ENCODE measurements at regions not wholly inside any gene's neighbourhood (a gene's known extent, or its start where the extent isn't known, plus 50 kb on each side); places are given as distances from the start of the nearest gene placed in this dataset.

DNA sequence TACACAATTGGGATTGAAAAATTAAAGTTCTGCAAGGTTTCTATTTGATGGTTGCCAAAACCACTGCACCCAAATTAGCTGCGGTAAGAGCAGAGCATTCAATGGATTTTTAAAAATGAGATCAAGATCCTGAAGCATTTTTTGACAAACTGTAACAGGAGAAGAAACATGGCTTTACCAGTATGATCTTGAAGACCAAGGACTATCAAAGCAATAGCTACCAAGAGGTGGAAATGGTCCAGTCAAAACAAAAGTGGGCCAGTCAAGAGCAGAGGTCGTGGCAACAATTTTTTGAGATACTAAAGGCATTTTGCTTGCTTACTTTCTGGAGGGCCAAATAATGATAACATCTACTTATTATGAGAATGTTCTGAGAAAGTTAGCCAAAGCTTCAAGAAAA lies 186.8 kb downstream of the RDH14 start:
- DNase-seq = no peak

DNA sequence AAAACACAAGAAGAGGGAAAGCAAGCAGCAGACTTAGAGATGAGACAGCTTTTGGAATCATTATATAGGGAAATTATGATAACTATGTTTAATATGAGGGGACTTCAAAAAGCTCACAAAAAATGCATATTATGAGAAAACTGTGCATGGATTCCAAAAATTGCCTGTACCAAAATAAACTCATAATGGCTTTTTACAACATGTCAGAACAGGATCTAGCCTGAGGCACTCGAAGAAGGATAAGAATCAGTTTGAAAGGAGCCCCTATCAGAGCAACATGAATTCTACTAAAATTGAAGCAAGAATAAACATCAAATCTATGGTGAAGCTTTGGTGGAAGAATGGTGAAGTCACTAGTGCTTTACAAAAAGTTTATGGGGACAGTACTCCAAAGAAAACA lies 187.4 kb downstream of the RDH14 start:
- DNase-seq = no peak

DNA sequence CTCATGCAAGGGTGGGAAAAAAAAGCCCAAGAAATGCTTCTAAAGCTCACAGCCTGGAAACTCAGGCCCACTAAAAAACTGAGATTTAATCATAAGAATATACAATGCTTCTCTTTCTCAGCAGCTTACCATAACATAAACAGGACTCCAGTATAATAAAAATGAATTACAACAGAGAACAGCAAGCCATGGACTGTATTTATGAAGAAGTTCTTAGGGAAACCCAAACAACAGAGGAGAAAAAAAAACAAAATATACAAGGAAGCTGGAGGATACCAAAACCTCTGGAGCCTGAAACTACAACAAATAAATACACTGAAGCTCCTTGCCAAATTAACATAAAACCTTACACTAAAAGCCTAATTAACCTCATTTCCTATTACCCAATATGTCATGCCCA lies 187.8 kb downstream of the RDH14 start:
- no peak for DNase-seq

DNA sequence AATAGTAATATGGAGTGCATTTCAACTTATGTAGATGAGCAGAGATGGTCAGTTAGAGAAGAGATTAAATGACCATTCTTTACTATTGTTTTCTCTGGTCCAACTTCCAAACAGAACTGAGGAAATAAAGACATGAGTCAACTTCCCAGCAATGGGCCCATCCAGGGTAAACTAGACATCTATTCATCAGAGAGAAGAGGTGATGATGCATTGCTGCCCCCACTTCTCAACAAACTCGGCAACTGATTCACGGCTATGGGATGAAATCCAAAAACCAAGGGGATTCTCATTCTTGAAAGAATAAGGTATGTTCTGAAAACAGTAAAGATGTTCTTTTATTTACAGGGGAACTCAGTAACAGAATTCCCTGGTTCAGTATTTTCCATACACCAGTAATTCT lies 190.7 kb downstream of the RDH14 start:
- no peak for DNase-seq

DNA sequence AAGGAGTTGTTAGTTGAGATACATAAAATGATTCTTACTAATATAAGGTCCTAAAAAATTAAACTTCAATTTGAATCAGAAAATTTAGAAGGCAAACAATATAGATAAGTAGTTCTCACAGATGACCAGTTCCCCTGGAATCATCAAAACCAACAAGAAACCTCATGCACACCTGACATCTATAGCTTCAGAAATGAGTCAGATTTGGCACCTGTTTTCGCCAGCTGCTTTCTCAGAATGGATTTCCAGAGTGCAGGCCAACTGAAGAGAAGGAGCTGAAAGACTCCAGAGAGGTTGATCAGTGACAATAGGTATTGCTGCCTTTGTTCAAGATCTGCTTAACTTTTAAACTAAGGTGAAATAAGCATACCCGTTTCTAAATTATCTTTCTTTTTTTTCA lies 192.4 kb downstream of the RDH14 start:
- DNase-seq = no peak

DNA sequence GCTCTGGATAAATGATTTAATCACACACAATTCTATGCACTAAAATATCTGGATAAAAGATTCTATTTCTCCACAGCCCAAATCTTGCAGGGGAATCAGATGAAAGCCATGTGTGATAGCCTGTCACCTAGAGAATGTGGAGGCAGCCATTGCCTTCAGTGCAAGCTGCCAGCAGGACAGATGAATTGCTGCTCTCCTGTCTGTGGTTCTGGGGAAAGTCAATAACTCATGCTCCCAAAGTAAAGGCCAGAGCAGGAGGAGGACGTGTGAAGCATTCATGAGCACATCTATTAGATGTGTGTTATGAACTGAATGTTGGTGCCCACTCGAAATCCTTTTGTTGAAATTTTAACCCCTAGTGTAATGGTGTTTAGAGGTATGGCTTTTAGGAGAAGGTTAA lies 195.1 kb downstream of the RDH14 start:
- DNase-seq = no peak

DNA sequence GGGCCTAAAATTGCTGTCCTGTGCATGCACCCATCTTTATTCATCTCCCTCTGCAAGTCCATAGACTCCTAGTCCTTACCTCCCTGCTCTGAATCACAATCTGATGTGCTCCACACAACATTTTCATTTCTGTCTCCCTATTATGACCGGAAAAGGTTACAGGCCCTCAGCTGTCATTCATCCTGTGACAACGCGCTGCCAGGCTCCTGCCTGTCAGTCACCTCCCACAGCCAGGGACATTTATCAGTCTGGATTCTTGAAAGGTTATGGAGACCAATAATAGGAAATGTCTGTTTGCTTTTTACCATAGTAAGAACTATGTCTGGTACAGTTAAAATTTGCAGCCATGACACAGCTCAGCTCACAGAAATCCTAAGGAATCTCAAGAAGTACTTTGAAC lies 197.1 kb downstream of the RDH14 start:
- no peak for DNase-seq

DNA sequence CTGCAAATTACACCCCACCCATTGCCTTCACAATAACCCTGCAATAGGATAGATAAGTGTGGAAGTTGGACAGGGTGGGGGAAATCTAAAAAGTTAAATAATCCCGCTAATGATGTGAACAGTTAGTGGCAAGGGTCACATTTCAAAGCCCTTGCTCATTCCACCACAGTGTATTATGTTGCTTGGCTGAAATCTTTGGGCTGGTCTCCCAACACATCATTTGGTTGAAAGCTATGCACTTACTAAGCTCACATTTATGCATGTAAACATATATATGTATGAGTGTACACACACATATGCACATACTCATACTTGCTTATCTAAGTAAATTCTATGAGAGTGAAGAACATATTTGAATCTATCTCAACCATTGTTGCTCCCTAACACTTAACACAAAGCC lies 197.8 kb downstream of the RDH14 start:
- no peak for DNase-seq

DNA sequence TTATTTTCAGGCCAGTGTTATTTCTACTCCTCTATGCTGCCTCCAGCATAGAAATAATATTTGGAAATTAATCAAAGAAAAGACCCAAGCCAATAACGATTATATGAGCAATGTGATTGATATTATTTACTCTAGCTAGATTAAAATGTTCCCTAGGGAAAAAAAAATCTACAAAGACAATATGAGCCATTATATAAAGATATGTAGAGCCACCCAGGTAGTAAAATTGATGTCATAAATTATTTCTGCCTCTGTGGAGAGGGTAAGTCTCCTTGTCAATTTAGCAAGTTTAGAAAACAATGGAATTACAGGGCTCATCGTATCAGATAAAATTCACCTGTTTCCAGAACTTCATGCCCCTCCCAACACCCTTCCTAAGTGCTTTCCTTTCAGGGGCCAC lies 202.9 kb downstream of the RDH14 start:
- no peak for DNase-seq

DNA sequence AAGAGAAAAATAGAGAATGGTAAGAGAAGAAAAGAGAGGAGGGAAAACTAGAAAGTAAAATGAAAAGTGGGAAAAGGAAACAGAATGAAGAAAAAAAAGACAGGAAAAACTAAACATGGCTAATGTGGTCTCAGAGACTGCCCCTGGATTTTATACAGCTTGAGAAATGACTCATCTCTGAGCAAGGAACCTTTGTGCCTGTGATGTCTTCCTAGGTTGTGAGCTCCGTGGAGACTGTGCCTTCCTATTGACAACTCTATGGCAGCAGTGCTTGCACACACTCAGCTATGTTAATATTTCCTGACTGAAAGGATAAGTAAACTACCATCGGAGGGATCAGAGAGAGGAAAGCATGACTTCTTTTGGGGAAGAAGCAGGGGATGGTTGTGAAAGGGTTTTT lies 203.8 kb downstream of the RDH14 start:
- DNase-seq = no peak

DNA sequence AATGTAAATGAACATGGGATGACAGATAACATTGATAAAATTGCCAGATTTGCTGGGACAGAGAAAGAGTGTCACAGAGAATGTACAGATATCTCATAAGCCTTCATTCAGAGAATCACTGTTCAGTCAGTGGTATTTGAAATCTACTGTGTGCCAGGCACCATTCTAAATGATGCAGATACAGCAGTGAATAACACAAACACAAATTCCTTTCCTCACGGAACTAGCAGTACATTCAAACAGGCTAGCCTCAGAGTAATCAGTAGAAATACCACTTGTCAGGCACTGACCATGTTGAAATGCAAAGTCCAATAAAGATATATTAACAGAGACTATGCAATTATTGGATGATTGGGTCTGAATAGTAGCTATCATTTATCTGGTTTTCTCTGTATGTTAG lies 211.0 kb downstream of the RDH14 start:
- no peak for DNase-seq

DNA sequence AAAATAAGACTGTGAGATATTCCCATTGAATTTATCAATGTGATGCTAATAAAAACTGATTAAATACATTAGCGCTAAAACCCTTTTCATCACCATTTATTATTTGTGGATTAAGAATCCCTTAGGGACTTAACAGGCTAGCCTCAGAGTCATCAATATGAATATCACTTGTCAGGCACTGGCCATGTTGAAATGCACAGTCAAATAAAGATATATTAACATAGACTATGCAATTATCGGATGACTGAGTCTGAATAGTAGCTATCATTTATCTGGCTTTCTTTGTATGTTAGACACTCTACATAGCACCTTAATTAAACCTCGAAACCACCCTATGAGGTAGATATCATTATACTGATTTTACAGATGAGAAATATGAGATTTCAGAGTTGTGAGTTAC lies 213.6 kb downstream of the RDH14 start:
- DNase-seq = no peak

DNA sequence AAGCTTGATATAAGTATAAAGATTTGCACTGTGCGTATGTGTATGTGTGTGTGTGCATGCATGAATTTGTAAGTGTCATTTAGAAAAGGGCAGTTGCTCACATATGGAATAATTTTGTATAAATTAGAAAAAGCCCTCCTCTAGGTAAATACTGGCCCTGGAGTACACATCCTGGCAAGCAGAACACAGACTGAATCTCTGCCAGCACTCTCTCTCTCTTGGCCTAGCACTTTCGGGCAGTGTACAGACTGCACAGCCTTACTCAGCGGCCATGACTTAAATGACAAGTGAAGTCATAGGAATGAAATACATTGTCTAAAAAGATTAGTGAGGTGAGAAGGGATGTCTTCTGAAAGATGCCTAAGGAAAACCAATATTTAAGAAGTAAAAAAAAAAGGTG lies 214.1 kb downstream of the RDH14 start:
- no peak for DNase-seq

DNA sequence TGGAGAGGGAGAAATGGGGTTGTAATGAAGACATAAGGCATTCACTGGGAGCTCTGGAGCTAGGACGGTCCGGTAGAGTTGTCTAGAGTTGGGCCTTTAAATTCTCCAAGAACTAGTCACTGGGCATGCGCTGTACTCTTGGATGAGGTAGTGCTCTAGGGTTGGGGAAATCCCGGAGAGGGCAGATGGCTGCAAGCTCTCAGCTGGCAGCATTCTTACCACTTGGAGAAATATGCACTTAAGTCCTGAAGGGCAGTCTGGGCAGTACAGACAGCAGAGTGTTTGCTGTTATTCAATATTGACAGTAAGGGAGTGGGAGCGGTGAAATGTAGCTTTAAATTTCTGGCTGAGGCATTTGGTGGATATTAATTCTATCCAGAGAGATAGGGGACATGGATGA lies 214.6 kb downstream of the RDH14 start:
- no peak for DNase-seq

DNA sequence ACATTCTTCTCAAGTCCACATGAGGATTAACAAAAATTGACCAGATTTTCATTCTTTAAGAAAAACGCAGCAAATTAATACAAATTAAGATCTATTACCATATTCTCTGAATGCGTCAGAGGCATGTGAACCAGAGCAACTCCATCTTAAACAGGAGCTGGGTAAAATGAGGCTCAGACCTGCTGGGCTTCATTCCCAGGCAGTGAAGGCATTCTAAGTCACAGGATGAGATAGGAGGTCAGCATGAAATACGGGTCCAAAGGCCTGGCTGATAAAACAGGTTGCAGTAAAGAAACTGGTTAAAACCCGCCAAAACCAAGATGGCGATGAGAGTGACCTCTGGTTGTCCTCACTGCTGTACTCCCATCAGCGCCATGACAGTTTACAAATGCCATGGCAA lies 217.6 kb downstream of the RDH14 start:
- no peak for DNase-seq

DNA sequence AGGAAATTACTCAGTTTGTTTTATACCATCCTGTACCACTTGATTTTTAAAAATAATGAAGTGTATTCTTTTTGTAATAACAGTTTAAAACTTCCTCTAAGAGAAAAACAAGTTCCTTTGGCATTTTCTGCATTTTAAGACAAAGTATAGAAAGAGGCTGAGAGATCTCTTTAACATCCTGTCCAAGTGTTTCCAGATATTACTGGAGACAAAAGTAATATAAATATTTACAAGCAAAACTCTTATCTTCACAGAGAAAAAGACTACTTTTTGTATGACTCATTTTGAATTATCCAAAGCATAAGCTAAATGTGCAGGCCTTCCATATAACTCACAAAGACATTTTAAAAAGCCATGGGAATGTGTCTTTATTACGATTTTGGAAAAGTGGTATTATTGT lies 221.1 kb downstream of the RDH14 start:
- no peak for DNase-seq

DNA sequence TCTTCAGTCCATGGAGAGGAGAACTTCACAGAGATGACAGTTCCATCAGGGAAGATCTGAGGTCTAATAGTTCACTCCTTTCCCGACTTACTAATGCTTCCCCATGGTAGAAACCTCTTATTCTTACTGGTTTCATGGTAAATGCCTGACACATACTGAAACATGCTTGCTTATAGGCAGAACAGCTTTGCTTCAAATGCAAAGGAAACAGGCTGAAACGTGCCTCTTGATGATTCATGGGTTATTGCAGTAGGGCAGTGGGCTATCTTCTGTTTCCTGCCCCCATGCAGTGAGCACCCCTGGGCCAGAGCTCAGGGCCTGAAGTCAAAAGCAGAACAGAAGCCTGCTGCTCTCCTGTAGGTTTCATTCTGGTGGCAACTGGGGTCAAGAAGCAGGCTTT lies 223.5 kb downstream of the RDH14 start:
- DNase-seq = no peak

DNA sequence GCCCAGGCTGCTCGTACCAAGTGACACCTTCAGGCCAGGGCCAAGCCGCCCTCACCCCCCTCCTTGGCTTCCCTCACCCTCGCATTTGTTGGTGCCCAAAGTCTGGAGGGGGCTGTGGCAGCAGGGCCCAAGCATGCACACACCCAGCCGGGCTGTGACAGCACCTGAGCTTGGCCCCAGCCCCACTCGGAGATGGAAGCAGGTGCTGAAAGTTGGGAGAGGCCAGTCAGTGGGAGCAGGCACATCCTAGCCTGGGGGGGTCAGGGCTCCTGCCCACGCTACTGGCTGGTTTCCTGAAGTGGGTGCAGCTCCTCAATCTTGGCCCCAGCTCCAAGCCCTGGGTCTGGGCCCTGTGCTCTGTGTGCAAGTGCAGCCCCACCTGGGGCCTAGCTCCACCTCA lies 228.0 kb downstream of the RDH14 start:
- DNase-seq = no peak

DNA sequence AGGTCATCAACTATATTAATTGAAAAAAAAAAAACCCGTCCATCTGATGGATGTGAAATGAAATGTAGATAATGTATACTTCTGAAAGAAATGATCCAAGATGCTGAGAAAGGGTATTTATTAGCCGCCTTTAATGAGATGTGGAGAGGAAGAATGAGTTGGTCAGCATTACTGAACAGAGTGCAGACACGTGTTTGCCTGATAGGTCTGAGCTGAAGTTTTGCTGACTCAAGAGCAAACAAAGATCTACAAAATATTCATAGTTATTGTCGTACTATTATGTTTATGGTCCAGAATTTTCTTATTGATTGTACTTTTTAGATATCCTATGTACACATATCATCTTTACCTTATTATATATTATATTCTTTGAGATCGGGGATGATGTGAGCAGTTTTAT lies 235.3 kb downstream of the RDH14 start:
- no peak for DNase-seq

DNA sequence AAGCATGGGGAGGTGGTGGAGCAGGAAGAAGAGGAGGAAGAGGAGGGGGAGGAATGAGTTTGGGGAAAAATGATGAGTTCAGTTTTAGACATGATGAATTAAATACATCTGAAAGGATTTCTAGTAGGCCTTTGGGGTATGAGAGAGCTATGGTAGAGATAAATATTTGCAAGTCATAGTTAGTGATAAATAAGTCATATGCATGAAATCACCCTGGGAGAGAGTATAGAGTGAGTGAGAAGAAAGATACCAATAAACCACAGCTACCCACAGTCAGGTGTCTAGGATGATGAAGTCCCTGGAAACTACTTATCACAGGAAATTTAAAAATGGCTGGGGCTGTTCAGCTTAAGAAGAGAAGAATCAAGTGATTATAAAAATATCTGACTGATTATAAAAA lies 240.5 kb downstream of the RDH14 start:
- DNase-seq = no peak

DNA sequence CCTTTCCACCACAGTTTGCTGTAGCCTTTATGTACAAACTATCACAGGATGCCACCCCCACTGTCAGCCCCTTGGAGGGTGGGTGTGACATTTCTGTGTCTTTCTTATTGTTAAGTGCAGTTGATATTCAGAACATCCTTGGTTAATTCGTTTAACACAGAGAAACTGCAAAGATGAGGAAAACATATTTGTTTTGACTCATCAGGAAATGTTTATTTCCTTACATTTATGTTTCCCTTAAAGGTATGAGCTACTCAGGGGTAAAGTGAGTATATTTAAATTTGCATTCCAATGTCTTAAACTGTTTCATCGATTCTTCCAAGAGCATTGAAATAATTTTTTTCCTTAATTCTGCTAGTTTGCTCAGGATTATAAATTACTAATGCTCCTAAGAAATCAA lies 243.4 kb downstream of the RDH14 start:
- DNase-seq = no peak

DNA sequence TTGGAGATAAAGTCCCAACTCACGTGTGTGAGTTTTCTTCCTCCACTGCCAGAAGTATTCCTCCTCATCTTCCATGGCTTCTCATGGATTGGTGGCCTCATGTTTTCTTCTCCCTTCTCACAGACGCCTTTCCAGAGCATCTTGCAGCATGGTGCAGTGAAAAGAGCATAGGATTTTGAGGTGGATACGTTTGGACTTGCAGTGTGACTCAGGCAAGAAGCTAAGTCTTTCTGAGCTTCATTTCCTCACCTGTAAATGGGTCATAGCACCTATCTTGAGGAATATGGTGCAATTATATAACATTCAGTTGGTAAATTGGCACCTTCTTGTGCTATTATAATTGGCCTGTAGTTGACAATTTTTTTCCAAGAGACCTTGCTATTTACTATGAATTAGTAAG lies 247.6 kb downstream of the RDH14 start:
- no peak for DNase-seq

DNA sequence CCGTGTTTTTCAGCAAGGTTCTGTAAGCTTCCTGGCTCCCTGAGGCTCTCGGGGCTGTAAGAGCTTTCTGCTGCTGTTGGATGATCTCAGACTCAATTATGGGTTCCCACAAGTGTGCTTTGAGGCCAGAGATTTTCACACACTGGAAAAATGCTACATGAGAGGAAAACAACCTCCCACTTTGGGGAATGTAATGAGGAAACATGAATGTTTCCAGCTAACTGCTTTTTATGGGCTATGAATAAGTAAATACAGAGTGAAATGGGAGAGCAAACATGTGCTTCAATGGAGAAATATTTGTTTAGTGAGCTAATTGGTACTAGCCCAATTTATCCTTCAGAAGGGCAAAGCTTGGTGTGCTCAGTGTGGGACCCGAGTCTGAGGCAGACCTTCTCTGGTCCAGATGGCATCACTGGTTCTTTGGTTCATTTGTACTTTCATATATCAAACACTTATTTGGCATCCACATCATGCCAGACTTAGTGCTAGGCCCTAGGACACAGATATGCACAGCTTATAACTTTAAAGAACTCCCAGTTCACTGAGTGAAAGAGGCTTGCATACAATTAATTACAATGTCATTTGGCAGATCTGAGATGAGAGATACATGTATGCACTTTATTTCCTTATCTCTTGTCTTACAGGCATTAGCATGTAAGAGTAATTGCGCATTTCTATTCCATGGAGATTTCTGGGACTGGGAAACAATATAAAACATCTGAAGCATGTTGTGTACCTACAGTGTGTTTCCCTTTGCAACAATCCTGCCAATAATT lies 248.8 kb downstream of the RDH14 start:
- DNase-seq = no peak

DNA sequence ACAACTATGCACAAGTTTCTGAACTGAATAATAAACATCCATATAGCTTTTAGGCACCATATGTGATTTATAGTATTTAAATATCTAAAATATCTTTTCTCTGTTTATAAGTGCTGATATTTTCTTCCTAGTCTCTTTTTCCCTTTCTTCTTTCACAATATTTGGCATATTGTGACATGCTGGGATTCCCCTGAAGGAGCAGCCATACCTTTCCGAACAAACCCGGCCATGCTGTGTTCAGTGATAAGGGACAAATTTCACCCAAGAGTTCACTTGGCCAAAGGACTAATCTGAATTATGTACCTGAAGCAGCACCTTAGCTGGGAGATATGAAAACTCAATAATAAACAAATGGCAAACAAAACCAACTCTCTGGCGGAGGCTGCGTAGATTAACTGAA lies 250.8 kb downstream of the RDH14 start:
- DNase-seq = no peak

DNA sequence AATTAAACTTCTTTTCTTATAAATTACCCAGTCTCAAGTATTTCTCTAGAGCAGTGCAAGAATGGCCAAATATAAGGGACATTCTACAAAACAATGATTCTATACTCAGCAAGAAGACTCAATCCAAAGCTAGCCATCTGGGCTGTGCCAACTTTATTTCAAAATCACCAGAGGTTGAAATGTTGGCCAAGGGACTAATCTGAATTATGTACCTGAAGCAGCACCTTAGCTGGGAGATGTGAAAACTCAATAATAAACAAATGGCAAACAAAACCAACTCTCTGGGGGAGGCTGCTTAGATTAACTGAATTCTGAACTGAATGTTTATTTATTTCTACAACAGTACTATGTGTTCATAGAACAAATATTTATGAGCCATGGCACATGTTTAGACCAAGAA lies 251.3 kb downstream of the RDH14 start:
- no peak for DNase-seq

DNA sequence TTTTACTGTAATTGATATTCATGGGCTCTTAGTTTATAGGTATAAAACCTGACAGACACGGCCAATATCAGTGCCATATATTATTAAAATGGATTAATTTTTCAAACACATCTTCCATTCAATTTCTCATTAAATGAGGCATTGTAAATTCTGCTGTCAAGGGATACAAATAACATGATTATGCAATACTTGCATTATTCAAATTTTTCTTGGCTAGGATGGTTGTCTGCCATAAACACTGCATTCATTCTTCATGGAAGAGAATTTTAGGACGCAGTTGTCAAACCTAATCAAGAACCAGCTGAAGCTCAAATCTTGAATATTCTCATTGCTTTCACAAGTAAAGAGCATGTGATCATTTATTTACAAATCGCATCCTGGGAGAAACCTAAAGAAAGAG lies 255.6 kb downstream of the RDH14 start:
- no peak for DNase-seq

Data from activated CD8-positive, alpha-beta memory T cell treated with anti-CD3 and anti-CD28 coated beads for 24 hours (primary cell).